DMS153 treated with DMSO at 0.1 percent for 48 hours (cell line): ENCODE measurements at regions not wholly inside any gene's neighbourhood (a gene's known extent, or its start where the extent isn't known, plus 50 kb on each side); places are given as distances from the start of the nearest gene placed in this dataset.

Source experiments
- DNase-seq: peaks from one replicate; lab custom pipeline; 2025; ENCODE audit not compliant: unreplicated experiment; lab: John Stamatoyannopoulos, UW

GRCh38 chr5:35436400-35437057, 181.1 kb upstream of the SPEF2 start:
- peak; percentile 46 for DNase-seq

GRCh38 chr5:35430381-35431162, 187.1 kb upstream of the SPEF2 start:
- DNase-seq = no peak

GRCh38 chr5:35420200-35420599, 189.9 kb upstream of the PRLR start:
- DNase-seq = no peak

GRCh38 chr5:35417040-35417439, 186.8 kb upstream of the PRLR start:
- no peak for DNase-seq

- DNase-seq = no peak
Measured at GRCh38 chr5:35416217-35416988, 186.1 kb upstream of the PRLR start.

GRCh38 chr5:35415309-35415708, 185.0 kb upstream of the PRLR start:
- DNase-seq = no peak

GRCh38 chr5:35409361-35409760, 179.1 kb upstream of the PRLR start:
- no peak for DNase-seq

- DNase-seq = no peak
Measured at GRCh38 chr5:35408146-35408545, 177.9 kb upstream of the PRLR start.

GRCh38 chr5:35407697-35408096, 177.4 kb upstream of the PRLR start:
- no peak for DNase-seq

GRCh38 chr5:35405938-35406337, 175.7 kb upstream of the PRLR start:
- DNase-seq = no peak

- no peak for DNase-seq
Measured at GRCh38 chr5:35404701-35405100, 174.4 kb upstream of the PRLR start.

- no peak for DNase-seq
Measured at GRCh38 chr5:35393901-35394300, 163.6 kb upstream of the PRLR start.

GRCh38 chr5:35384658-35385057, 154.4 kb upstream of the PRLR start:
- no peak for DNase-seq

- DNase-seq = no peak
Measured at GRCh38 chr5:35383041-35383440, 152.8 kb upstream of the PRLR start.

GRCh38 chr5:35377653-35378052, 147.4 kb upstream of the PRLR start:
- no peak for DNase-seq

GRCh38 chr5:35374584-35374983, 144.3 kb upstream of the PRLR start:
- DNase-seq = no peak

GRCh38 chr5:35373249-35373648, 143.0 kb upstream of the PRLR start:
- DNase-seq = no peak

- DNase-seq = no peak
Measured at GRCh38 chr5:35372482-35372881, 142.2 kb upstream of the PRLR start.

- no peak for DNase-seq
Measured at GRCh38 chr5:35371951-35372426, 141.7 kb upstream of the PRLR start.

GRCh38 chr5:35370871-35371270, 140.6 kb upstream of the PRLR start:
- no peak for DNase-seq

- no peak for DNase-seq
Measured at GRCh38 chr5:35369965-35370790, 139.9 kb upstream of the PRLR start.
